ENCODE measurements at regions not wholly inside any gene's neighbourhood (a gene's known extent, or its start where the extent isn't known, plus 50 kb on each side); places are given as distances from the start of the nearest gene placed in this dataset.

DNA sequence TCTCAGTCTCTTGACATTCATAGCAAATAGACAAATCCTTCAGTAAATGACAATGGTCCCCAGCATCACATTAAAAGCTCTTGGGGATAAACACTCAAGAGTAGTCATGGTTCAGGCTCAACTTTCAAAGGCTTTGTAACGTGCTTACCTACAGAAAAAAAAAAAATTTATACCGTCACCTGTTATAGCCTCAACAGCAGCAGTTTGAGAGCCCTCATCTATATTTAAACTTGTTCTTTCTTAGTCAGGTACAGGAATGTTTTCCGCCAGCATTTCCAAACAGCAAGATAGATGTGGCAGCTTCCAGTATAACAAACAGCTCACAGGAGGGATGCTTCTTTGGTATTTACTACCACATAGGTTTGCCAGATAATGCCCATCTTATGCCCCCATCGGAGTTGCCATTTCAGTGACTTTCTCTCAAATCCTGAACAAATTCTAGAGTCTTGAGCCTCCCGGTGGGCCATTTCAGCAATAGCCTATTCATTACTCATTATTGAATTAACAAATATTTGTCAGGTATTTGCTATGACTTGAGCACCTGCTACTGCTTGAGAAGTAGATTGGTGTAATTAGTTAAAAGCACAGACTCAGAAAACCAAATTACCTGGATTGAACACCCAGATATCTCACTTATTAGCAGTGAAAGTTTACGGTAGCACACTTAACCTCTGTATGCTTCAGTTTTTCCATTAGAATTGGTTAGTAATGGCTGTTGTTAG is 470.0 kb downstream of the EBF1 start:
- no peak overlapping the region for H3K4me3 Mint-ChIP-seq
- peaks cover 0 to 4% (median 2%) of the 10 kb centered on the region in 7 donors for H3K9me3 Mint-ChIP-seq
- intact Hi-C loops (cut with micrococcal nuclease), result no loop called here

DNA sequence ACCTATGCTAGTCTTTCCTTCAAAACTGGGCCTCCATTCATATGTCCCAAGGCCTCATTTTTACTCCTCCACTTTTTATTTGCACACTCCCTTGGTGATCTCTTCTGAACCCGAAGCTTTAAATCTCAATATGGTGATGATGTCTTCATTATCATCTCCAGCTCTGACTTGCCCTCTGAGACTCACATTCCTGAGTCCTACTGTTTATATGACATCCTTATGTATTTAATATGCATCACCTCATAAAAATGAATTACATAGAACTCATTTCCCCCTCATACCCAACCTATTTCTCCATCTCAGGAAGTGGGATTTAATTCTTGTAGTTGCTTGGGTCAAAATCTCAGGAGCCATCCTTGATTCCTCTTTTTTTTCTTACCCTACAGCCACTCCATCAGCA is 473.0 kb downstream of the EBF1 start:
- no CpG with 5 or more reads among the region's 1 CpG for WGBS (ENCODE audit: insufficient coverage)
- Histone ChIP-seq H3K79me2 (ENCODE audit: insufficient read depth, low read length) (no peaks in the 10 kb centered on the region), H3K4me3 (replicated peaks in 1 of 3; ENCODE audit: low read depth in 2 of 3, low read length in 3 of 3) (no peak overlapping the region), H2AFZ (ENCODE audit: insufficient read depth, low read depth, low read length, poor library complexity, severe bottlenecking) (no peak overlapping the region), H4K20me1 (ENCODE audit: insufficient read depth, low read length) (no peaks in the 10 kb centered on the region), H3K27ac (ENCODE audit: low read depth in 1 of 2, low read length in 2 of 2) (no peak overlapping the region), H3K36me3 (replicated peaks in 1 of 2; ENCODE audit: control insufficient read depth in 1 of 2, insufficient read depth in 2 of 2, low read length in 2 of 2) (no peaks in the 10 kb centered on the region), H3K4me1 (ENCODE audit: control insufficient read depth in 1 of 2, insufficient read depth in 2 of 2, low read length in 2 of 2) (no peaks in the 10 kb centered on the region), H3K9me3 (replicated peaks in 1 of 2; ENCODE audit: control insufficient read depth in 1 of 2, insufficient read depth in 1 of 2, low read length in 2 of 2) (no peaks in the 10 kb centered on the region), H3K9ac (ENCODE audit: insufficient read depth, low read length, poor library complexity, severe bottlenecking) (no peak overlapping the region), H3K27me3 (ENCODE audit: control insufficient read depth in 2 of 2, insufficient read depth in 2 of 2, low read length in 2 of 2) (no peaks in the 10 kb centered on the region), H3K4me2 (replicated peaks; ENCODE audit: extremely low read depth, low read length, poor library complexity, severe bottlenecking) (no peak overlapping the region)
- intact Hi-C loops (cut with micrococcal nuclease), result no loop called here
- H3K27ac Mint-ChIP-seq, result no peak overlapping the region
- H3K27me3 Mint-ChIP-seq (ENCODE audit: low read depth in 3 of 3), result peaks cover 0 to 5% (median 2%) of the 10 kb centered on the region in 3 donors
- TF ChIP-seq, protein P1, sequence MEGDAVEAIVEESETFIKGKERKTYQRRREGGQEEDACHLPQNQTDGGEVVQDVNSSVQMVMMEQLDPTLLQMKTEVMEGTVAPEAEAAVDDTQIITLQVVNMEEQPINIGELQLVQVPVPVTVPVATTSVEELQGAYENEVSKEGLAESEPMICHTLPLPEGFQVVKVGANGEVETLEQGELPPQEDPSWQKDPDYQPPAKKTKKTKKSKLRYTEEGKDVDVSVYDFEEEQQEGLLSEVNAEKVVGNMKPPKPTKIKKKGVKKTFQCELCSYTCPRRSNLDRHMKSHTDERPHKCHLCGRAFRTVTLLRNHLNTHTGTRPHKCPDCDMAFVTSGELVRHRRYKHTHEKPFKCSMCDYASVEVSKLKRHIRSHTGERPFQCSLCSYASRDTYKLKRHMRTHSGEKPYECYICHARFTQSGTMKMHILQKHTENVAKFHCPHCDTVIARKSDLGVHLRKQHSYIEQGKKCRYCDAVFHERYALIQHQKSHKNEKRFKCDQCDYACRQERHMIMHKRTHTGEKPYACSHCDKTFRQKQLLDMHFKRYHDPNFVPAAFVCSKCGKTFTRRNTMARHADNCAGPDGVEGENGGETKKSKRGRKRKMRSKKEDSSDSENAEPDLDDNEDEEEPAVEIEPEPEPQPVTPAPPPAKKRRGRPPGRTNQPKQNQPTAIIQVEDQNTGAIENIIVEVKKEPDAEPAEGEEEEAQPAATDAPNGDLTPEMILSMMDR (IDR thresholded peaks at IDR 0.05), result no peak
- H3K4me1 Mint-ChIP-seq, result no peaks in the 10 kb centered on the region
- DNase-seq, result no peak
- no peak overlapping the region for H3K4me3 Mint-ChIP-seq
- no peaks in the 10 kb centered on the region for H3K36me3 Mint-ChIP-seq
- H3K9me3 Mint-ChIP-seq, result peaks cover 0 to 4% (median 0%) of the 10 kb centered on the region in 7 donors

More for the DNA sequence above, 470.0 kb downstream of the EBF1 start:
- Histone ChIP-seq H3K27me3 (ENCODE audit: control insufficient read depth in 2 of 2, insufficient read depth in 2 of 2, low read length in 2 of 2) (no peaks in the 10 kb centered on the region), H4K20me1 (ENCODE audit: insufficient read depth, low read length) (no peaks in the 10 kb centered on the region), H3K4me1 (ENCODE audit: control insufficient read depth in 1 of 2, insufficient read depth in 2 of 2, low read length in 2 of 2) (no peaks in the 10 kb centered on the region), H2AFZ (ENCODE audit: insufficient read depth, low read depth, low read length, poor library complexity, severe bottlenecking) (no peak overlapping the region), H3K9me3 (replicated peaks in 1 of 2; ENCODE audit: control insufficient read depth in 1 of 2, insufficient read depth in 1 of 2, low read length in 2 of 2) (no peaks in the 10 kb centered on the region), H3K4me2 (replicated peaks; ENCODE audit: extremely low read depth, low read length, poor library complexity, severe bottlenecking) (no peak overlapping the region), H3K36me3 (replicated peaks in 1 of 2; ENCODE audit: control insufficient read depth in 1 of 2, insufficient read depth in 2 of 2, low read length in 2 of 2) (no peaks in the 10 kb centered on the region), H3K79me2 (ENCODE audit: insufficient read depth, low read length) (no peaks in the 10 kb centered on the region), H3K4me3 (replicated peaks in 1 of 3; ENCODE audit: low read depth in 2 of 3, low read length in 3 of 3) (no peak overlapping the region), H3K27ac (ENCODE audit: low read depth in 1 of 2, low read length in 2 of 2) (no peak overlapping the region), H3K9ac (ENCODE audit: insufficient read depth, low read length, poor library complexity, severe bottlenecking) (no peak overlapping the region)
- Mint-ChIP-seq H3K27me3 (ENCODE audit: low read depth in 3 of 3) (peaks cover 0 to 5% (median 2%) of the 10 kb centered on the region in 3 donors), H3K36me3 (no peaks in the 10 kb centered on the region), H3K4me1 (no peaks in the 10 kb centered on the region), H3K27ac (no peak overlapping the region)
- no peak for DNase-seq
- WGBS (ENCODE audit: insufficient coverage), result 95% methylated on average over 3 of the region's 6 CpGs
- TF ChIP-seq, protein P1 (IDR thresholded peaks at IDR 0.05), result no peak
